Ovary (tissue), 7 donors: ENCODE measurements at regions not wholly inside any gene's neighbourhood (a gene's known extent, or its start where the extent isn't known, plus 50 kb on each side); places are given as distances from the start of the nearest gene placed in this dataset.

Experiments
- DNase-seq, 5 donors: peaks; one replicate each; pipeline ENCODE4 v3.0.0-alpha.2; 2019 to 2020
- H3K27ac ChIP-seq, 2 donors: fragments of 200-600 bp; one replicate each; pipeline versions ENCODE4 v1.5.1 to v1.8.0; 2019 to 2022
- H3K27me3 ChIP-seq: fragments of 200-600 bp; one replicate; pipeline ENCODE4 v1.8.0; 2022
- H3K36me3 ChIP-seq: fragments of 200-600 bp; sonication (generic); one replicate; pipeline ENCODE4 v1.5.1; 2019
- H3K4me1 ChIP-seq: one replicate; pipeline ENCODE4 v1.8.1; 2013; ENCODE audit warnings: mild to moderate bottlenecking, moderate library complexity; ENCODE audit not compliant: insufficient read depth
- H3K4me3 ChIP-seq: fragments of 200-600 bp; sonication (generic); one replicate; pipeline ENCODE4 v1.5.1; 2017
- H3K9me3 ChIP-seq, 2 donors: fragments of 200-600 bp in 1 of 2; sonication (generic) in 1 of 2; one replicate each; pipeline versions ENCODE4 v1.5.1 to v1.8.1; 2013 to 2019; ENCODE audit warnings: mild to moderate bottlenecking in 1 of 2, moderate library complexity in 1 of 2
- CTCF ChIP-seq, 3 donors: fragments of 450-650 bp in 2 of 3; fragments of 200-600 bp in 1 of 3; IDR thresholded peaks; one replicate each; pipeline versions ENCODE4 v1.5.1 to v1.8.0; 2016 to 2022; ENCODE audit warnings: antibody characterized with exemption in 3 of 3, mild to moderate bottlenecking in 1 of 3
- EP300 ChIP-seq: sonication (generic); formaldehyde crosslinking; IDR thresholded peaks from one replicate; pipeline ENCODE4 v1.6.1; 2017; ENCODE audit warnings: antibody characterized with exemption
- POLR2A ChIP-seq: fragments of 450-650 bp; IDR thresholded peaks from one replicate; pipeline ENCODE4 v1.6.1; 2017; ENCODE audit warnings: antibody characterized with exemption, mild to moderate bottlenecking, moderate library complexity
- WGBS, 3 donors: extraction: QIAGEN DNeasy Blood & Tissue Kit in 1 of 3; methylation state at CpG; one replicate each; pipeline versions ENCODE4 v1.1.5 to v1.1.7; 2013 to 2017; 5-methylcytosine and 5-hydroxymethylcytosine counted together
- intact Hi-C, 4 donors: fragments of 100-400 bp; cut with DNase I; formaldehyde crosslinking; loops; one replicate each; pipeline versions ENCODE4 v1.11.0 to v1.15.1; 2022 to 2023
- donor health status: DM: no; HTN: no; CAD: no; lungs with moderate emphysema.
- donor health status: DM: no; HTN: no; CAD: no.
- donor health status: Bipolar disorder and iron deficiency.
- donor health status: DM: no; HTN: no; CAD: no.
- donor health status: DM: yes; HTN: yes; CAD: no.

DNA sequence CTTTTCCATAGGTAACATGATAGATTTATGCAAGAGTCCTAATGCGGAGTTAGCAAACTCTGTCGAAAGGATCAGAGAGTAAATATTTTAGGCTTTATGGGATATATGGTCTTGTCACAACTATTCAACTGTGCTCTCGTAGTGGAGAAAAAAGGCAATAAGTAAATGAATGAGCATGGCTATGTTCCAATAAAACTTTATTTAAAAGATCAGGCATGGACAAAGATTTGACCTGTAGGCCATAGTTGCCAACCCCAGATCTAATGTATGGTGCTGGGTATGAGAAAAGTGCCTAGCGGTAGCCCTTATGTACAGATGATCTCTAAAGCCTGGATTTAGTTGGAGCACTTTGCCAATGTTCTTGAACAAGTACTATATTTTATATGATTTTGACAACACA, 498.8 kb upstream of the C1orf87 start:
- no peaks in the 10 kb centered on the region for H3K27me3 ChIP-seq
- no peak overlapping the region for H3K4me3 ChIP-seq
- intact Hi-C loops = no loop called here
- no peak for DNase-seq
- H3K27ac ChIP-seq = no peak overlapping the region
- H3K36me3 ChIP-seq = no peaks in the 10 kb centered on the region
- H3K4me1 ChIP-seq = peaks cover 1% of the 10 kb centered on the region
- TF ChIP-seq CTCF (IDR thresholded peaks at IDR 0.05) = no peak
- TF ChIP-seq EP300 = no peak
- no peak for TF ChIP-seq POLR2A
- 97 to 98% (median 98%) methylated on average over 4 of the region's 4 CpGs for WGBS, 3 donors
- H3K9me3 ChIP-seq = no peaks in the 10 kb centered on the region

DNA sequence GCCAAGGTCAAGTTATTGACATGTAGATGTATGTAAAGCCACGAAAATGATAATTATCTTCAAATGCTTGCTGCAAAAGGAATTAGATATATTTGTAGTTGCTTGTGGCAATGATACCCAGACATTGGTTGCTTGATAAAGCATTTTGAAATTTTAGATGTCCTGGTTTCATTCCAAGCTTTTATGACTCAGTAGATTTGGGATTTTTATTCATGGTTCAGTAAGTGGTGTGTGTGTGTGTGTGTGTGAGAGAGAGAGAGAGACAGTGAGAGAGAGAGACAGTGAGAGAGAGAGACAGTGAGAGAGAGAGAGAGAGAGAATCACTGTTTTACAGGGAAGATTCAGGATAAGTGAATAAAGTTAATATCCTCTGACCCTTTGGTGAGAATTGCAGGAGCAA, 498.2 kb upstream of the C1orf87 start:
- Histone ChIP-seq H3K27me3 (no peaks in the 10 kb centered on the region), H3K4me1 (peaks cover 1% of the 10 kb centered on the region), H3K9me3 (no peaks in the 10 kb centered on the region), H3K27ac (no peak overlapping the region), H3K4me3 (no peak overlapping the region), H3K36me3 (no peaks in the 10 kb centered on the region)
- 69 to 84% (median 74%) methylated on average over 1 of the region's 1 CpG for WGBS, 3 donors
- no peak for TF ChIP-seq CTCF (IDR thresholded peaks at IDR 0.05)
- no peak for DNase-seq
- intact Hi-C loops = no loop called here

DNA sequence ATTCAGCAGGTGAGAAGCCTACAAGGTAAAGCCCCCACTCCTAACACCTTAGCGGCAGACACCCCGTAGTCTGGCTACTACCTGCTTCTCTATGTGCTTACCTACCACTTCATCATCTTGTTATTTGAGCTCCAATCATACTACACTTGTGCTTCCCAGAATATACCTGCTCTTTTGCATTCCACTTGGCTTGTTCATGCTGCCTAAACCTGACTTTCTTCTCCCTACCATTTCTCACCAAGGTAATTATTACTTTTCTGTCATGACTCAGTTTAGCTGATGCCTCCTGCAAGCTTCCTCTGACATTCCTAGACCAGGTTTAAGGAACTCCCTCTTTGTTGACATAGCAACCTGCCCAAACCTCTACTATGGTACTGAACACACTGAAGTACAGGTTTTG, 495.6 kb upstream of the C1orf87 start:
- WGBS, 3 donors = 96 to 100% (median 100%) methylated on average over 2 of the region's 2 CpGs
- Histone ChIP-seq H3K27ac (no peak overlapping the region), H3K27me3 (no peaks in the 10 kb centered on the region), H3K4me3 (no peak overlapping the region), H3K36me3 (no peaks in the 10 kb centered on the region), H3K4me1 (peaks cover 4% of the 10 kb centered on the region), H3K9me3 (no peaks in the 10 kb centered on the region)
- TF ChIP-seq POLR2A = no peak
- TF ChIP-seq EP300 = no peak
- DNase-seq = no peak
- intact Hi-C loops = no loop called here

- H3K27ac ChIP-seq = no peak overlapping the region
- intact Hi-C loops = no loop called here
- no peak for DNase-seq
- no peaks in the 10 kb centered on the region for H3K36me3 ChIP-seq
- no peaks in the 10 kb centered on the region for H3K9me3 ChIP-seq
- no peak for TF ChIP-seq CTCF (IDR thresholded peaks at IDR 0.05)
- TF ChIP-seq EP300 = no peak
- TF ChIP-seq POLR2A = no peak
- H3K27me3 ChIP-seq = no peaks in the 10 kb centered on the region
- peaks cover 4% of the 10 kb centered on the region for H3K4me1 ChIP-seq
- H3K4me3 ChIP-seq = no peak overlapping the region
Observed at GRCh38 chr1:60567256-60567655, 493.7 kb upstream of the C1orf87 start.

GRCh38 chr1:60564916-60565750, 491.6 kb upstream of the C1orf87 start:
- intact Hi-C loops = no loop called here
- WGBS, 3 donors = 4 to 8% (median 6%) methylated on average over 2 of the region's 2 CpGs

More at GRCh38 chr1:60564916-60565750, 491.6 kb upstream of the C1orf87 start:
- Histone ChIP-seq H3K36me3 (no peaks in the 10 kb centered on the region), H3K4me1 (peaks cover 4% of the 10 kb centered on the region), H3K27me3 (no peaks in the 10 kb centered on the region), H3K9me3 (no peaks in the 10 kb centered on the region), H3K4me3 (no peak overlapping the region), H3K27ac (no peak overlapping the region)
- no peak for TF ChIP-seq POLR2A
- TF ChIP-seq EP300 = no peak
- TF ChIP-seq CTCF (IDR thresholded peaks at IDR 0.05) = no peak
- DNase-seq = no peak
